Neural cell (in vitro differentiated cells): ENCODE measurements at regions not wholly inside any gene's neighbourhood (a gene's known extent, or its start where the extent isn't known, plus 50 kb on each side); places are given as distances from the start of the nearest gene placed in this dataset.

ENCODE experiments used
- H2AFZ ChIP-seq: fragments of 200-600, 300-800 bp; sonication (generic), shearing (Covaris generic); 2 replicates; pipeline ENCODE4 v1.6.0; 2014; ENCODE audit warnings: low read depth, mild to moderate bottlenecking, antibody characterized with exemption, low read length, moderate library complexity
- H3F3A ChIP-seq: fragments of 200-600 bp; shearing (Covaris generic); 2 replicates; pipeline ENCODE4 v1.6.1; 2016; ENCODE audit warnings: mild to moderate bottlenecking, moderate library complexity, mixed read lengths, antibody characterized with exemption, low read length; ENCODE audit not compliant: insufficient read depth, poor library complexity, severe bottlenecking
- H3K27ac ChIP-seq: fragments of 200-600, 300-800 bp; sonication (generic), shearing (Covaris generic); 2 replicates; pipeline ENCODE4 v1.5.1; 2014; ENCODE audit warnings: mild to moderate bottlenecking, low read length, moderate library complexity
- H3K27me3 ChIP-seq: fragments of 300-800, 200-600 bp; sonication (generic), shearing (Covaris generic); 2 replicates; pipeline ENCODE4 v1.6.0; 2014; ENCODE audit warnings: mild to moderate bottlenecking, low read depth, low read length, moderate library complexity; ENCODE audit not compliant: insufficient read depth
- H3K36me3 ChIP-seq: fragments of 300-800, 200-600 bp; sonication (generic), shearing (Covaris generic); 2 replicates; pipeline ENCODE4 v1.5.1; 2014; ENCODE audit warnings: mild to moderate bottlenecking, antibody characterized with exemption, low read length, moderate library complexity; ENCODE audit not compliant: insufficient read depth
- H3K4me2 ChIP-seq: fragments of 300-800, 200-600 bp; sonication (generic), shearing (Covaris generic); 2 replicates; pipeline ENCODE4 v1.6.0; 2014; ENCODE audit warnings: mild to moderate bottlenecking, low read length
- H3K4me3 ChIP-seq: fragments of 300-800, 200-600 bp; sonication (generic), shearing (Covaris generic); 2 replicates; pipeline ENCODE4 v1.5.1; 2014; ENCODE audit warnings: mild to moderate bottlenecking, low read length, moderate library complexity
- H3K79me2 ChIP-seq: fragments of 200-600 bp; shearing (Covaris generic); replicated peaks from 2 replicates; pipeline ENCODE4 v1.6.0; 2014; ENCODE audit warnings: mild to moderate bottlenecking, low read length, moderate library complexity; ENCODE audit not compliant: insufficient read depth
- H3K9ac ChIP-seq: fragments of 300-800, 200-600 bp; sonication (generic), shearing (Covaris generic); 2 replicates; pipeline ENCODE4 v1.6.1; 2016; ENCODE audit warnings: mild to moderate bottlenecking, low read length, mixed read lengths
- H3K9me2 ChIP-seq: fragments of 200-600 bp; shearing (Covaris generic); 2 replicates; pipeline ENCODE4 v1.6.1; 2016; ENCODE audit warnings: mild to moderate bottlenecking, low read length, mixed read lengths; ENCODE audit not compliant: insufficient read depth
- H3K9me3 ChIP-seq: fragments of 200-600, 300-800 bp; sonication (generic), shearing (Covaris generic); 2 replicates; pipeline ENCODE4 v1.6.1; 2016; ENCODE audit warnings: mild to moderate bottlenecking, mixed run types, low read length, moderate library complexity, mixed read lengths
- H4K20me1 ChIP-seq: fragments of 200-600 bp; shearing (Covaris generic); 2 replicates; pipeline ENCODE4 v1.6.1; 2016; ENCODE audit warnings: mild to moderate bottlenecking, mixed run types; ENCODE audit not compliant: insufficient read depth
- EP300 ChIP-seq: fragments of 450-650 bp; conservative IDR thresholded peaks from 2 replicates; pipeline ENCODE4 v1.6.1; 2014; ENCODE audit warnings: antibody characterized with exemption, mild to moderate bottlenecking, moderate library complexity; ENCODE audit not compliant: poor library complexity, severe bottlenecking
- EZH2 ChIP-seq: fragments of 200-600, 300-800 bp; shearing (Covaris generic), sonication (generic); IDR thresholded peaks from 2 replicates; pipeline ENCODE4 v1.6.1; 2014; ENCODE audit warnings: antibody characterized with exemption, low read length, borderline replicate concordance, mild to moderate bottlenecking; ENCODE audit not compliant: insufficient read depth, poor library complexity, severe bottlenecking
- MXI1 ChIP-seq: fragments of 450-650 bp; conservative IDR thresholded peaks from 2 replicates; pipeline ENCODE4 v1.6.1; 2014; ENCODE audit warnings: antibody characterized with exemption, mild to moderate bottlenecking; ENCODE audit not compliant: poor library complexity, severe bottlenecking
- POLR2AphosphoS5 ChIP-seq: IDR thresholded peaks from 2 replicates; pipeline ENCODE4 v1.6.1; 2012
- RAD21 ChIP-seq: fragments of 450-650 bp; conservative IDR thresholded peaks from 2 replicates; pipeline ENCODE4 v1.6.1; 2014; ENCODE audit warnings: antibody characterized with exemption, mild to moderate bottlenecking, moderate library complexity
- SMC3 ChIP-seq: fragments of 450-650 bp; conservative IDR thresholded peaks from 2 replicates; pipeline ENCODE4 v1.6.1; 2014; ENCODE audit warnings: antibody characterized with exemption, mild to moderate bottlenecking, moderate library complexity; ENCODE audit not compliant: poor library complexity
- TAF1 ChIP-seq: IDR thresholded peaks from 2 replicates; pipeline ENCODE4 v1.6.1; 2012; ENCODE audit warnings: low read depth
- TF ChIP-seq, protein P1 (sequence below): fragments of 450-650 bp; IDR thresholded peaks from 2 replicates; pipeline ENCODE4 v1.5.1; 2014; ENCODE audit warnings: antibody characterized with exemption, mild to moderate bottlenecking, moderate library complexity; ENCODE audit not compliant: poor library complexity, severe bottlenecking
- TF ChIP-seq, protein P2 (sequence below): IDR thresholded peaks from 2 replicates; pipeline ENCODE4 v1.6.1; 2012; ENCODE audit warnings: borderline replicate concordance

DNA sequence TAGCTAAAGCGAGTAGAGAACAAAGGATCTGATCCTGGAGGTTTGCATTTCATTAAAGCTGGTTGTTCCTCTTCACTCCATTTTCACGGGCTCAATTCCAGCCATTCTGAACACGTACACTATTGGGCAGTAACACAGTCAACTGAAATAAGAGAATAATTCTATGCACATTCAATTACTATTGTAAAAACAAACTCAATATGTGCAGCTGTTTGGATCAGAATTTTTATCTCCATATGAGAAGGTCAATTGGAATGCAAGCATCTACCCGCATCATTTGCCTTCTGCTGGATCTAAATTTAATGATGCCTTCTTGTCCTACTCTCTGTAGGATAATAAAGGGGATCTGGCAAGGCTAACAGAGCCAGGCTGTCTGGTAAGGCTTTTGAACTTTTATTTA lies 562.8 kb upstream of the CCDC179 start:
- no peak for TF ChIP-seq EZH2
- TF ChIP-seq RAD21: no peak
- TF ChIP-seq EP300: no peak
- TF ChIP-seq, protein P1, sequence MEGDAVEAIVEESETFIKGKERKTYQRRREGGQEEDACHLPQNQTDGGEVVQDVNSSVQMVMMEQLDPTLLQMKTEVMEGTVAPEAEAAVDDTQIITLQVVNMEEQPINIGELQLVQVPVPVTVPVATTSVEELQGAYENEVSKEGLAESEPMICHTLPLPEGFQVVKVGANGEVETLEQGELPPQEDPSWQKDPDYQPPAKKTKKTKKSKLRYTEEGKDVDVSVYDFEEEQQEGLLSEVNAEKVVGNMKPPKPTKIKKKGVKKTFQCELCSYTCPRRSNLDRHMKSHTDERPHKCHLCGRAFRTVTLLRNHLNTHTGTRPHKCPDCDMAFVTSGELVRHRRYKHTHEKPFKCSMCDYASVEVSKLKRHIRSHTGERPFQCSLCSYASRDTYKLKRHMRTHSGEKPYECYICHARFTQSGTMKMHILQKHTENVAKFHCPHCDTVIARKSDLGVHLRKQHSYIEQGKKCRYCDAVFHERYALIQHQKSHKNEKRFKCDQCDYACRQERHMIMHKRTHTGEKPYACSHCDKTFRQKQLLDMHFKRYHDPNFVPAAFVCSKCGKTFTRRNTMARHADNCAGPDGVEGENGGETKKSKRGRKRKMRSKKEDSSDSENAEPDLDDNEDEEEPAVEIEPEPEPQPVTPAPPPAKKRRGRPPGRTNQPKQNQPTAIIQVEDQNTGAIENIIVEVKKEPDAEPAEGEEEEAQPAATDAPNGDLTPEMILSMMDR: no peak
- no peak for TF ChIP-seq MXI1
- TF ChIP-seq POLR2AphosphoS5: no peak
- no peak for TF ChIP-seq TAF1
- TF ChIP-seq, protein P2, sequence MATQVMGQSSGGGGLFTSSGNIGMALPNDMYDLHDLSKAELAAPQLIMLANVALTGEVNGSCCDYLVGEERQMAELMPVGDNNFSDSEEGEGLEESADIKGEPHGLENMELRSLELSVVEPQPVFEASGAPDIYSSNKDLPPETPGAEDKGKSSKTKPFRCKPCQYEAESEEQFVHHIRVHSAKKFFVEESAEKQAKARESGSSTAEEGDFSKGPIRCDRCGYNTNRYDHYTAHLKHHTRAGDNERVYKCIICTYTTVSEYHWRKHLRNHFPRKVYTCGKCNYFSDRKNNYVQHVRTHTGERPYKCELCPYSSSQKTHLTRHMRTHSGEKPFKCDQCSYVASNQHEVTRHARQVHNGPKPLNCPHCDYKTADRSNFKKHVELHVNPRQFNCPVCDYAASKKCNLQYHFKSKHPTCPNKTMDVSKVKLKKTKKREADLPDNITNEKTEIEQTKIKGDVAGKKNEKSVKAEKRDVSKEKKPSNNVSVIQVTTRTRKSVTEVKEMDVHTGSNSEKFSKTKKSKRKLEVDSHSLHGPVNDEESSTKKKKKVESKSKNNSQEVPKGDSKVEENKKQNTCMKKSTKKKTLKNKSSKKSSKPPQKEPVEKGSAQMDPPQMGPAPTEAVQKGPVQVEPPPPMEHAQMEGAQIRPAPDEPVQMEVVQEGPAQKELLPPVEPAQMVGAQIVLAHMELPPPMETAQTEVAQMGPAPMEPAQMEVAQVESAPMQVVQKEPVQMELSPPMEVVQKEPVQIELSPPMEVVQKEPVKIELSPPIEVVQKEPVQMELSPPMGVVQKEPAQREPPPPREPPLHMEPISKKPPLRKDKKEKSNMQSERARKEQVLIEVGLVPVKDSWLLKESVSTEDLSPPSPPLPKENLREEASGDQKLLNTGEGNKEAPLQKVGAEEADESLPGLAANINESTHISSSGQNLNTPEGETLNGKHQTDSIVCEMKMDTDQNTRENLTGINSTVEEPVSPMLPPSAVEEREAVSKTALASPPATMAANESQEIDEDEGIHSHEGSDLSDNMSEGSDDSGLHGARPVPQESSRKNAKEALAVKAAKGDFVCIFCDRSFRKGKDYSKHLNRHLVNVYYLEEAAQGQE: no peak
- no peak for TF ChIP-seq SMC3
- Histone ChIP-seq H3F3A (no peaks in the 10 kb centered on the region), H3K9ac (no peak overlapping the region), H3K27ac (no peak overlapping the region), H3K79me2 (no peaks in the 10 kb centered on the region), H3K36me3 (no peaks in the 10 kb centered on the region), H3K27me3 (no peaks in the 10 kb centered on the region), H3K9me3 (no peaks in the 10 kb centered on the region), H4K20me1 (no peaks in the 10 kb centered on the region), H3K9me2 (no peaks in the 10 kb centered on the region), H2AFZ (no peak overlapping the region), H3K4me3 (no peak overlapping the region), H3K4me2 (no peak overlapping the region)

DNA sequence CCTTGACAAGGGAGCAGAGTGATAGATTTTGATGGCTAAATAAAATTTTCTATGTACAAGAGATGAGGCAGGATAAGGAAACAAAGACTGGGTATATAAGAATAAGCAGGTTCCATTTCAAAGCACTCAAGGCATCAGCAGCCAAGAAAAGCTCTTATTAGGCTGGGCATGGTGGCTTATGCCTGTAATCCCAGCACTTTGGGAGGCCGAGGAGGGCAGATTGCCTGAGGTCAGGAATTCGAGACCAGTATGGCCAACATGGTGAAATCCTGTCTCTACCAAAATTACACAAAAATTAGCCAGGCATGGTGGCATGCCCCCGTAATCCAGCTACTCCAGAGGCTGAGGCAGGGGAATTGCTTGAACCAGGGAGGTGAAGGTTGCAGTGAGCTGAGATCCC lies 563.4 kb upstream of the CCDC179 start:
- TF ChIP-seq SMC3 (no peak), EZH2 (no peak), TAF1 (no peak), RAD21 (no peak), MXI1 (no peak), POLR2AphosphoS5 (no peak), EP300 (no peak)
- TF ChIP-seq, protein P1: no peak
- TF ChIP-seq, protein P2: no peak
- no peak overlapping the region for H3K9ac ChIP-seq
- H4K20me1 ChIP-seq: no peaks in the 10 kb centered on the region
- H3K27ac ChIP-seq: no peak overlapping the region
- H3K9me3 ChIP-seq: no peaks in the 10 kb centered on the region
- no peak overlapping the region for H3K4me2 ChIP-seq
- H3K79me2 ChIP-seq: no peaks in the 10 kb centered on the region
- H3F3A ChIP-seq: no peaks in the 10 kb centered on the region
- H3K4me3 ChIP-seq: no peak overlapping the region
- no peak overlapping the region for H2AFZ ChIP-seq
- H3K36me3 ChIP-seq: no peaks in the 10 kb centered on the region
- H3K27me3 ChIP-seq: no peaks in the 10 kb centered on the region
- no peaks in the 10 kb centered on the region for H3K9me2 ChIP-seq
